A673 (cell line): ENCODE measurements at regions not wholly inside any gene's neighbourhood (a gene's known extent, or its start where the extent isn't known, plus 50 kb on each side); places are given as distances from the start of the nearest gene placed in this dataset.

ENCODE experiments used
- BruUV-seq: library from RNA; stranded (reverse); fragments of 400-500 nt; replicated peaks from 2 replicates; lab custom pipeline; 2021; lab: Mats Ljungman, UMichigan
- CTCF ChIA-PET: fragments of 300-600 bp; sonication (Branson Sonifier 250); formaldehyde crosslinking; loops from one replicate; lab custom pipeline; 2022; ENCODE audit warnings: antibody characterized with exemption; lab: Charles Lee
- POLR2A ChIA-PET: fragments of 300-600 bp; sonication (Branson Sonifier 250); formaldehyde crosslinking; loops from one replicate; lab custom pipeline; 2022; ENCODE audit warnings: antibody characterized with exemption; ENCODE audit not compliant: low non-redundant PET; lab: Charles Lee
- DNase-seq: peaks from one replicate; pipeline ENCODE4 v3.0.0-alpha.2; 2015; ENCODE audit warnings: low spot score
- H3K27ac ChIP-seq: fragments of 200-600 bp; sonication (generic); 2 replicates; pipeline ENCODE4 v1.5.1; 2016; ENCODE audit warnings: mixed run types, low read depth, mild to moderate bottlenecking, mixed read lengths, antibody characterized with exemption, low read length; ENCODE audit not compliant: poor library complexity, severe bottlenecking
- H3K27me3 ChIP-seq: fragments of 200-600 bp; sonication (generic); replicated peaks from 2 replicates; pipeline ENCODE4 v1.6.1; 2017; ENCODE audit warnings: mixed run types, low read depth, mild to moderate bottlenecking, mixed read lengths, antibody characterized with exemption, low read length; ENCODE audit not compliant: insufficient read depth, poor library complexity
- H3K36me3 ChIP-seq: fragments of 200-600 bp; sonication (generic); 2 replicates; pipeline ENCODE4 v1.6.1; 2016; ENCODE audit warnings: mixed run types, mild to moderate bottlenecking, mixed read lengths, antibody characterized with exemption, low read length; ENCODE audit not compliant: insufficient read depth, poor library complexity, severe bottlenecking
- H3K4me1 ChIP-seq: fragments of 200-600 bp; sonication (generic); 2 replicates; pipeline ENCODE4 v1.6.1; 2017; ENCODE audit warnings: mixed run types, mild to moderate bottlenecking, mixed read lengths, antibody characterized with exemption, low read length; ENCODE audit not compliant: insufficient read depth, poor library complexity, severe bottlenecking
- H3K4me3 ChIP-seq: fragments of 200-600 bp; sonication (generic); 2 replicates; pipeline ENCODE4 v1.5.1; 2016; ENCODE audit warnings: low read depth, mixed run types, mild to moderate bottlenecking, mixed read lengths, low read length; ENCODE audit not compliant: poor library complexity, severe bottlenecking
- H3K9me3 ChIP-seq: fragments of 200-600 bp; sonication (generic); 2 replicates; pipeline ENCODE4 v1.6.1; 2016; ENCODE audit warnings: mixed run types, low read depth, mild to moderate bottlenecking, mixed read lengths, antibody characterized with exemption, low read length; ENCODE audit not compliant: poor library complexity, severe bottlenecking
- CTCF ChIP-seq: fragments of 300-800, 200-600 bp; sonication (generic); conservative IDR thresholded peaks from 2 replicates; pipeline ENCODE4 v1.5.1; 2017; ENCODE audit warnings: low read depth, mild to moderate bottlenecking, antibody characterized with exemption, low read length, moderate library complexity, mixed read lengths
- EZH2 ChIP-seq: fragments of 200-600 bp; sonication (generic); IDR thresholded peaks from 2 replicates; pipeline ENCODE4 v1.6.1; 2017; ENCODE audit warnings: borderline replicate concordance, low read depth, mild to moderate bottlenecking, mixed read lengths, antibody characterized with exemption, low read length; ENCODE audit not compliant: poor library complexity, severe bottlenecking
- intact Hi-C: fragments of 100-400 bp; cut with micrococcal nuclease; formaldehyde crosslinking; loops from one replicate; pipeline ENCODE4 v1.10.0; 2022; ENCODE audit not compliant: unreplicated experiment

GRCh38 chr9:16082796-16083195, 530.0 kb downstream of the CCDC171 start:
- ChIA-PET POLR2A (no interaction called here), CTCF (no interaction called here)
- no peak for DNase-seq
- TF ChIP-seq EZH2 (no peak), CTCF (no peak)
- H3K4me3 ChIP-seq: no peak overlapping the region
- intact Hi-C loops: no loop called here
- no peaks in the 10 kb centered on the region for H3K36me3 ChIP-seq
- no peaks in the 10 kb centered on the region for H3K4me1 ChIP-seq
- H3K27ac ChIP-seq: no peak overlapping the region
- H3K9me3 ChIP-seq: no peaks in the 10 kb centered on the region
- BruUV-seq: no TSS peak
- H3K27me3 ChIP-seq: no peaks in the 10 kb centered on the region

GRCh38 chr9:16085167-16085726, 532.4 kb downstream of the CCDC171 start:
- intact Hi-C loops: no loop called here
- CTCF ChIA-PET: no interaction called here

GRCh38 chr9:16090907-16091629, 538.2 kb downstream of the CCDC171 start:
- Histone ChIP-seq H3K27ac (no peak overlapping the region), H3K4me3 (no peak overlapping the region), H3K27me3 (no peaks in the 10 kb centered on the region), H3K4me1 (no peaks in the 10 kb centered on the region), H3K36me3 (no peaks in the 10 kb centered on the region), H3K9me3 (no peaks in the 10 kb centered on the region)
- no peak for TF ChIP-seq EZH2
- TF ChIP-seq CTCF: no peak
- ChIA-PET POLR2A (no interaction called here), CTCF (no interaction called here)
- intact Hi-C loops: no loop called here
- no peak for DNase-seq
- no TSS peak for BruUV-seq

More at GRCh38 chr9:16085167-16085726, 532.4 kb downstream of the CCDC171 start:
- TF ChIP-seq EZH2: no peak
- no peak for DNase-seq
- H3K36me3 ChIP-seq: no peaks in the 10 kb centered on the region
- no peaks in the 10 kb centered on the region for H3K9me3 ChIP-seq
- H3K27ac ChIP-seq: no peak overlapping the region
- H3K4me1 ChIP-seq: no peaks in the 10 kb centered on the region
- H3K27me3 ChIP-seq: no peaks in the 10 kb centered on the region
- BruUV-seq: no TSS peak
- no peak overlapping the region for H3K4me3 ChIP-seq
- POLR2A ChIA-PET: no interaction called here
